ENCODE measurements at regions not wholly inside any gene's neighbourhood (a gene's known extent, or its start where the extent isn't known, plus 50 kb on each side); places are given as distances from the start of the nearest gene placed in this dataset.

DNA sequence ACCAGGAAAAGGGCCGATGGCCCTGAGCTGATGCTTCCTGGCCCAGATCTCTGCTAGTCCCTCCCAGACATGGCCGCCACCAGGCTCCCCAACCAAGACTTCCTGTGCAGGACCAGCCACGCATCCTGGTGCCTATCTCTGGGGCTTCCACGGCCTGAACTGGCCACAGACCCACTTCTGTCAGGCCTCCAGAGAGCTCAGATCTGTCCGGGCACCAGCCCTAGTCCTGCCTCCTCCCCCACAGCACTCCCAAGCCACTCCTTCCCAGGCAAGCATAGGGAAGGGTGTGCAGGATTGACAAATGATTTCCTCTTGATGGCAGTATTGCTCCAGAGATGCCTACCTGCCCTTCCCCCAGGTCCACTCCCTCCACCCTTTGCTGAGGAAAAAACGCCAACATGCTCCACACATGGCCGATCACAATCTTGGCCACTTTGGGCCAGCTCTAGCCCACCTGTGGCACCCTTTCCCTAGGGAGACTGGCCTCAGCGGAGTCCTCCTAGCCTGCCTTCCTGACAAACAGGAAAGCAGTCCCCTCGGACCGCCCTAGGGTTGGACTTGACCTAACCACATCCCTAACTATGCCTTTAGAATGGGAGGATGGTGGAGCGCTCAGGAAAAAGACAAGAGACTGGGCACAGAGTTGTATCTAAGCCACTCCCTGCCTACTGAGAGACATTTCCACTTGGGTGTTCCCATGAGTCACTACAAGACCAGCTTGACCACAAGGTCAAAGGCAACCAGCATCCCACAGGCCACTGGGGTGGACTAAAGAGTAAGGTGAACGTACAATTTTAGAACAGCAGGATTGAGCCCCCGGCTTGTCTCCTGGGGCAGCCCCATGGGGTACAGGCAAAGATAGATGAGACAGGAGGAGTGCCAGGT, 277.5 kb upstream of the AGTR2 start (continued):
- no peak for TF ChIP-seq ZNF816 (CRISPR knock-in tag; IDR thresholded peaks at IDR 0.05; ENCODE audit: borderline replicate concordance)
- TF ChIP-seq MAZ (IDR thresholded peaks at IDR 0.05; ENCODE audit: borderline replicate concordance, low read depth, low read length): no peak
- TF ChIP-seq MAZ (CRISPR knock-in tag; IDR thresholded peaks at IDR 0.05; ENCODE audit: low read depth): no peak
- no peak for TF ChIP-seq SRY (CRISPR knock-in tag; IDR thresholded peaks at IDR 0.05)
- no peak; the same call in 1 of the 2 replicates for TF ChIP-seq CEBPG (CRISPR knock-in tag; IDR thresholded peaks at IDR 0.05)
- no peak for TF ChIP-seq TBX3 (IDR thresholded peaks at IDR 0.05; ENCODE audit: borderline replicate concordance)
- TF ChIP-seq XBP1 (CRISPR knock-in tag; IDR thresholded peaks at IDR 0.05): no peak
- no peak; the same call in 1 of the 2 replicates for TF ChIP-seq REPIN1 (CRISPR knock-in tag; IDR thresholded peaks at IDR 0.05; ENCODE audit: borderline replicate concordance, low read depth)
- TF ChIP-seq ZBTB7A (CRISPR knock-in tag; IDR thresholded peaks at IDR 0.05): no peak; the same call in none of the 2 replicates
- peak; percentile 79; the same call in 1 of the 2 replicates for TF ChIP-seq HOXA3 (CRISPR knock-in tag; IDR thresholded peaks at IDR 0.05)
- TF ChIP-seq ZNF570 (CRISPR knock-in tag; IDR thresholded peaks at IDR 0.05; ENCODE audit: borderline replicate concordance): no peak
- TF ChIP-seq PPARG (CRISPR knock-in tag; conservative IDR thresholded peaks at IDR 0.05): no peak
- TF ChIP-seq ZNF589 (CRISPR knock-in tag; conservative IDR thresholded peaks at IDR 0.05): no peak
- TF ChIP-seq ZNF660 (CRISPR knock-in tag; IDR thresholded peaks at IDR 0.05; ENCODE audit: borderline replicate concordance, low read depth): no peak
- no peak for TF ChIP-seq CENPBD1 (CRISPR knock-in tag; IDR thresholded peaks at IDR 0.05; ENCODE audit: borderline replicate concordance, low read depth)
- TF ChIP-seq SPEN (CRISPR knock-in tag; IDR thresholded peaks at IDR 0.05; ENCODE audit: low read depth): no peak
- no peak for TF ChIP-seq KAT2B (IDR thresholded peaks at IDR 0.05; ENCODE audit: borderline replicate concordance, low read depth, low read length)
- no peak for TF ChIP-seq SIN3A (IDR thresholded peaks at IDR 0.05; ENCODE audit: borderline replicate concordance, low read depth, low read length)
- no peak for TF ChIP-seq ZNF775 (CRISPR knock-in tag; IDR thresholded peaks at IDR 0.05; ENCODE audit: borderline replicate concordance)
- TF ChIP-seq SSRP1 (CRISPR knock-in tag; IDR thresholded peaks at IDR 0.05): no peak
- no peak for TF ChIP-seq ZNF709 (CRISPR knock-in tag; IDR thresholded peaks at IDR 0.05)
- peak; percentile 35; the same call in 1 of the 2 replicates for TF ChIP-seq TAF1 (CRISPR knock-in tag; IDR thresholded peaks at IDR 0.05)
- no peak for TF ChIP-seq ZNF784 (CRISPR knock-in tag; IDR thresholded peaks at IDR 0.05; ENCODE audit: borderline replicate concordance)
- TF ChIP-seq ONECUT2 (CRISPR knock-in tag; IDR thresholded peaks at IDR 0.05): no peak
- no peak for TF ChIP-seq ZFP36L1 (CRISPR knock-in tag; IDR thresholded peaks at IDR 0.05)
- TF ChIP-seq, protein P1, sequence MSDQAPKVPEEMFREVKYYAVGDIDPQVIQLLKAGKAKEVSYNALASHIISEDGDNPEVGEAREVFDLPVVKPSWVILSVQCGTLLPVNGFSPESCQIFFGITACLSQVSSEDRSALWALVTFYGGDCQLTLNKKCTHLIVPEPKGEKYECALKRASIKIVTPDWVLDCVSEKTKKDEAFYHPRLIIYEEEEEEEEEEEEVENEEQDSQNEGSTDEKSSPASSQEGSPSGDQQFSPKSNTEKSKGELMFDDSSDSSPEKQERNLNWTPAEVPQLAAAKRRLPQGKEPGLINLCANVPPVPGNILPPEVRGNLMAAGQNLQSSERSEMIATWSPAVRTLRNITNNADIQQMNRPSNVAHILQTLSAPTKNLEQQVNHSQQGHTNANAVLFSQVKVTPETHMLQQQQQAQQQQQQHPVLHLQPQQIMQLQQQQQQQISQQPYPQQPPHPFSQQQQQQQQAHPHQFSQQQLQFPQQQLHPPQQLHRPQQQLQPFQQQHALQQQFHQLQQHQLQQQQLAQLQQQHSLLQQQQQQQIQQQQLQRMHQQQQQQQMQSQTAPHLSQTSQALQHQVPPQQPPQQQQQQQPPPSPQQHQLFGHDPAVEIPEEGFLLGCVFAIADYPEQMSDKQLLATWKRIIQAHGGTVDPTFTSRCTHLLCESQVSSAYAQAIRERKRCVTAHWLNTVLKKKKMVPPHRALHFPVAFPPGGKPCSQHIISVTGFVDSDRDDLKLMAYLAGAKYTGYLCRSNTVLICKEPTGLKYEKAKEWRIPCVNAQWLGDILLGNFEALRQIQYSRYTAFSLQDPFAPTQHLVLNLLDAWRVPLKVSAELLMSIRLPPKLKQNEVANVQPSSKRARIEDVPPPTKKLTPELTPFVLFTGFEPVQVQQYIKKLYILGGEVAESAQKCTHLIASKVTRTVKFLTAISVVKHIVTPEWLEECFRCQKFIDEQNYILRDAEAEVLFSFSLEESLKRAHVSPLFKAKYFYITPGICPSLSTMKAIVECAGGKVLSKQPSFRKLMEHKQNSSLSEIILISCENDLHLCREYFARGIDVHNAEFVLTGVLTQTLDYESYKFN (CRISPR knock-in tag; conservative IDR thresholded peaks at IDR 0.05): peak; percentile 31; the same call in 1 of the 2 replicates
